Nephron progenitor cell (in vitro differentiated cells): ENCODE measurements at regions not wholly inside any gene's neighbourhood (a gene's known extent, or its start where the extent isn't known, plus 50 kb on each side); places are given as distances from the start of the nearest gene placed in this dataset.

ENCODE experiments used
- DNase-seq: peaks from one replicate; pipeline ENCODE4 v3.0.0; 2021
- H3K27ac Mint-ChIP-seq: 2 replicates; pipeline ENCODE4 v1.8.0; 2021; ENCODE audit warnings: mild to moderate bottlenecking, moderate library complexity, mixed read lengths
- H3K27me3 Mint-ChIP-seq: 2 replicates; pipeline ENCODE4 v1.8.0; 2021; ENCODE audit warnings: mild to moderate bottlenecking, low read depth, mixed read lengths; ENCODE audit not compliant: poor library complexity
- H3K36me3 Mint-ChIP-seq: 2 replicates; pipeline ENCODE4 v1.8.0; 2021; ENCODE audit warnings: low read depth, mixed read lengths
- H3K4me1 Mint-ChIP-seq: 2 replicates; pipeline ENCODE4 v1.8.0; 2021; ENCODE audit warnings: mixed read lengths
- H3K4me3 Mint-ChIP-seq: 2 replicates; pipeline ENCODE4 v1.8.0; 2021; ENCODE audit warnings: mild to moderate bottlenecking, moderate library complexity, mixed read lengths
- H3K9me3 Mint-ChIP-seq: 2 replicates; pipeline ENCODE4 v1.8.0; 2021; ENCODE audit warnings: mild to moderate bottlenecking, moderate library complexity, mixed read lengths
- CTCF ChIP-seq: fragments of 200-600 bp; sonication (generic); IDR thresholded peaks from 2 replicates; pipeline ENCODE4 v1.5.0; 2021; ENCODE audit warnings: antibody characterized with exemption

GRCh38 chr4:141840299-141840986 is 204.1 kb downstream of the IL15 start:
- Mint-ChIP-seq H3K4me3 (no peak overlapping the region), H3K9me3 (peaks cover 12% of the 10 kb centered on the region), H3K36me3 (no peaks in the 10 kb centered on the region), H3K27me3 (peaks cover 4% of the 10 kb centered on the region), H3K4me1 (no peaks in the 10 kb centered on the region), H3K27ac (no peak overlapping the region)
- TF ChIP-seq CTCF = no peak
- no peak for DNase-seq

- Mint-ChIP-seq H3K9me3 (peaks cover 6% of the 10 kb centered on the region), H3K36me3 (no peaks in the 10 kb centered on the region), H3K27ac (no peak overlapping the region), H3K4me1 (no peaks in the 10 kb centered on the region), H3K4me3 (no peak overlapping the region), H3K27me3 (peaks cover 4% of the 10 kb centered on the region)
- no peak for DNase-seq
- TF ChIP-seq CTCF = no peak
Observed at GRCh38 chr4:141843136-141843535, 206.8 kb downstream of the IL15 start.

- H3K9me3 Mint-ChIP-seq = peaks cover 6% of the 10 kb centered on the region
- TF ChIP-seq CTCF = no peak
- H3K27ac Mint-ChIP-seq = no peak overlapping the region
- no peaks in the 10 kb centered on the region for H3K4me1 Mint-ChIP-seq
- no peak for DNase-seq
- no peak overlapping the region for H3K4me3 Mint-ChIP-seq
- H3K27me3 Mint-ChIP-seq = peaks cover 4% of the 10 kb centered on the region
- no peaks in the 10 kb centered on the region for H3K36me3 Mint-ChIP-seq
Observed at GRCh38 chr4:141845901-141846300, 209.5 kb downstream of the IL15 start.

- no peaks in the 10 kb centered on the region for H3K4me1 Mint-ChIP-seq
- peaks cover 5% of the 10 kb centered on the region for H3K9me3 Mint-ChIP-seq
- H3K27me3 Mint-ChIP-seq = peaks cover 4% of the 10 kb centered on the region
- no peak overlapping the region for H3K27ac Mint-ChIP-seq
- no peak for DNase-seq
- H3K36me3 Mint-ChIP-seq = no peaks in the 10 kb centered on the region
- no peak overlapping the region for H3K4me3 Mint-ChIP-seq
- TF ChIP-seq CTCF = no peak
Observed at GRCh38 chr4:141849367-141849766, 213.0 kb downstream of the IL15 start.

- H3K4me1 Mint-ChIP-seq = no peaks in the 10 kb centered on the region
- H3K27me3 Mint-ChIP-seq = peaks cover 4% of the 10 kb centered on the region
- DNase-seq = no peak
- no peak overlapping the region for H3K4me3 Mint-ChIP-seq
- no peaks in the 10 kb centered on the region for H3K36me3 Mint-ChIP-seq
- peaks cover 5% of the 10 kb centered on the region for H3K9me3 Mint-ChIP-seq
- no peak overlapping the region for H3K27ac Mint-ChIP-seq
- no peak for TF ChIP-seq CTCF
Observed at GRCh38 chr4:141849778-141850177, 213.4 kb downstream of the IL15 start.

GRCh38 chr4:141851246-141851891 is 215.0 kb downstream of the IL15 start:
- H3K4me1 Mint-ChIP-seq = no peaks in the 10 kb centered on the region

More at GRCh38 chr4:141851246-141851891, 215.0 kb downstream of the IL15 start:
- H3K27me3 Mint-ChIP-seq = no peaks in the 10 kb centered on the region
- H3K9me3 Mint-ChIP-seq = peaks cover 17% of the 10 kb centered on the region
- no peak for TF ChIP-seq CTCF
- no peaks in the 10 kb centered on the region for H3K36me3 Mint-ChIP-seq
- H3K4me3 Mint-ChIP-seq = no peak overlapping the region
- H3K27ac Mint-ChIP-seq = no peak overlapping the region
- DNase-seq = no peak
